ENCODE measurements at regions not wholly inside any gene's neighbourhood (a gene's known extent, or its start where the extent isn't known, plus 50 kb on each side); places are given as distances from the start of the nearest gene placed in this dataset.

- TF ChIP-seq SUZ12 (IDR thresholded peaks at IDR 0.05) (no peak), FOXM1 (IDR thresholded peaks at IDR 0.05; ENCODE audit: borderline replicate concordance) (no peak)
Measured at GRCh38 chr5:7000310-7000709, 287.1 kb downstream of the TENT4A start.

All from HEK293T (cell line).